ENCODE measurements at regions not wholly inside any gene's neighbourhood (a gene's known extent, or its start where the extent isn't known, plus 50 kb on each side); places are given as distances from the start of the nearest gene placed in this dataset.

DNA sequence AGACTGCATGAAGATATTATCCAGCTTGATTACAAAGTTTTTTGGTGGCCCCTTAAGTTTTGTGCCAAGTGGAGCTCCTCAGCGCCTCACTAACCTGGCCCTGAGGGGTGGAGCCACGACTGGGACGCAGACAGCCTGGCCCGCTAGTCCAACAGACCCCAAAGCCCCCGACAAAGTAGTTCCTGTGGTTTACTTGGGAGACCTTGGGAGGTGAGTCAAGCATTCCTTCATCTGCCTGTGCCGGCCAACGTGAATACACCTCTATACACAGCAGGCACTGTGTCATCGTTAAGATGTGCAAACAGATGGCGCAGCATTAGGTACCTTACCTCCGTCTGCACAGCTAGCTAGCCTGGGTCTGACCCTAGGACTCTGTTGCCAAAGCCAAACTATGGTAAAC, 55.0 kb upstream of the LAMA1 start:
- TF ChIP-seq CTCF (IDR thresholded peaks at IDR 0.05) (no peak), POLR2A (IDR thresholded peaks at IDR 0.05) (no peak)
